Trophoblast cell (in vitro differentiated cells and primary cell): ENCODE measurements at regions not wholly inside any gene's neighbourhood (a gene's known extent, or its start where the extent isn't known, plus 50 kb on each side); places are given as distances from the start of the nearest gene placed in this dataset.

Source experiments
- DNase-seq, 2 donors: peaks; one replicate each; pipeline ENCODE4 v3.0.0-alpha.2; 2016
- H2AFZ ChIP-seq: 2 replicates; pipeline ENCODE4 v1.6.1; 2013; ENCODE audit warnings: low read length, moderate library complexity, mild to moderate bottlenecking; ENCODE audit not compliant: insufficient read depth, poor library complexity
- H2AK5ac ChIP-seq: 2 replicates; pipeline ENCODE4 v1.6.1; 2013; ENCODE audit warnings: mild to moderate bottlenecking, low read length
- H2BK120ac ChIP-seq: 2 replicates; pipeline ENCODE4 v1.6.1; 2013; ENCODE audit warnings: low read length, mild to moderate bottlenecking, moderate library complexity; ENCODE audit not compliant: insufficient read depth, poor library complexity
- H2BK12ac ChIP-seq: 2 replicates; pipeline ENCODE4 v1.6.1; 2013; ENCODE audit warnings: mild to moderate bottlenecking, low read length, moderate library complexity
- H2BK5ac ChIP-seq: 2 replicates; pipeline ENCODE4 v1.6.1; 2013; ENCODE audit warnings: low read length, low read depth, moderate library complexity, mild to moderate bottlenecking; ENCODE audit not compliant: poor library complexity
- H3K14ac ChIP-seq: 2 replicates; pipeline ENCODE4 v1.6.1; 2013; ENCODE audit warnings: mild to moderate bottlenecking, low read length
- H3K18ac ChIP-seq: 2 replicates; pipeline ENCODE4 v1.6.1; 2013; ENCODE audit warnings: mild to moderate bottlenecking, low read length
- H3K23ac ChIP-seq: 2 replicates; pipeline ENCODE4 v1.6.1; 2013; ENCODE audit warnings: low read length
- H3K27ac ChIP-seq: 2 replicates; pipeline ENCODE4 v1.5.1; 2013; ENCODE audit warnings: low read depth, mild to moderate bottlenecking, inconsistent platforms, low read length, moderate library complexity
- H3K27me3 ChIP-seq: 2 replicates; pipeline ENCODE4 v1.6.1; 2013; ENCODE audit warnings: inconsistent platforms, mild to moderate bottlenecking, low read length, moderate library complexity; ENCODE audit not compliant: insufficient read depth
- H3K36me3 ChIP-seq, 2 experiments: 1 replicate in 1 of 2; 2 replicates in 1 of 2; pipeline ENCODE4 v1.6.1; 2013; ENCODE audit warnings: low read length in 2 of 2, mild to moderate bottlenecking in 2 of 2, moderate library complexity in 1 of 2; ENCODE audit not compliant: insufficient read depth in 2 of 2, control insufficient read depth in 1 of 2
- H3K4ac ChIP-seq: 2 replicates; pipeline ENCODE4 v1.6.1; 2013; ENCODE audit warnings: low read depth, mild to moderate bottlenecking, low read length, moderate library complexity
- H3K4me1 ChIP-seq, 2 experiments: 1 replicate in 1 of 2; 2 replicates in 1 of 2; pipeline ENCODE4 v1.6.1; 2013; ENCODE audit warnings: low read length in 2 of 2, mild to moderate bottlenecking in 2 of 2, moderate library complexity in 1 of 2; ENCODE audit not compliant: insufficient read depth in 2 of 2, control insufficient read depth in 1 of 2
- H3K4me2 ChIP-seq: 2 replicates; pipeline ENCODE4 v1.6.1; 2013; ENCODE audit warnings: inconsistent platforms, mild to moderate bottlenecking, low read length, moderate library complexity
- H3K4me3 ChIP-seq: 2 replicates; pipeline ENCODE4 v1.5.1; 2013; ENCODE audit warnings: mild to moderate bottlenecking, low read depth, low read length, inconsistent platforms
- H3K79me1 ChIP-seq: one replicate; pipeline ENCODE4 v1.6.1; 2013; ENCODE audit warnings: low read length
- H3K79me2 ChIP-seq: 2 replicates; pipeline ENCODE4 v1.6.1; 2013; ENCODE audit warnings: low read length, mild to moderate bottlenecking; ENCODE audit not compliant: control insufficient read depth, insufficient read depth, poor library complexity
- H3K9ac ChIP-seq: 2 replicates; pipeline ENCODE4 v1.6.1; 2013; ENCODE audit warnings: mild to moderate bottlenecking, low read length
- H3K9me3 ChIP-seq: 2 replicates; pipeline ENCODE4 v1.6.1; 2013; ENCODE audit warnings: low read depth, mild to moderate bottlenecking, control low read depth, inconsistent platforms, low read length; ENCODE audit not compliant: insufficient read depth
- H4K12ac ChIP-seq: 2 replicates; pipeline ENCODE4 v1.6.1; 2013; ENCODE audit warnings: low read depth, mild to moderate bottlenecking, low read length, moderate library complexity
- H4K8ac ChIP-seq: 2 replicates; pipeline ENCODE4 v1.6.1; 2013; ENCODE audit warnings: low read depth, mild to moderate bottlenecking, low read length, moderate library complexity
- H4K91ac ChIP-seq: one replicate; pipeline ENCODE4 v1.6.1; 2013; ENCODE audit warnings: low read depth, mild to moderate bottlenecking, low read length, moderate library complexity
- WGBS: extraction: QIAGEN DNeasy Blood & Tissue Kit; methylation state at CpG from one replicate; pipeline ENCODE4 v1.1.7; 2013; ENCODE audit warnings: missing lambda C conversion rate; ENCODE audit not compliant: insufficient read length, insufficient coverage; ENCODE audit errors: extremely low coverage; 5-methylcytosine and 5-hydroxymethylcytosine counted together

DNA sequence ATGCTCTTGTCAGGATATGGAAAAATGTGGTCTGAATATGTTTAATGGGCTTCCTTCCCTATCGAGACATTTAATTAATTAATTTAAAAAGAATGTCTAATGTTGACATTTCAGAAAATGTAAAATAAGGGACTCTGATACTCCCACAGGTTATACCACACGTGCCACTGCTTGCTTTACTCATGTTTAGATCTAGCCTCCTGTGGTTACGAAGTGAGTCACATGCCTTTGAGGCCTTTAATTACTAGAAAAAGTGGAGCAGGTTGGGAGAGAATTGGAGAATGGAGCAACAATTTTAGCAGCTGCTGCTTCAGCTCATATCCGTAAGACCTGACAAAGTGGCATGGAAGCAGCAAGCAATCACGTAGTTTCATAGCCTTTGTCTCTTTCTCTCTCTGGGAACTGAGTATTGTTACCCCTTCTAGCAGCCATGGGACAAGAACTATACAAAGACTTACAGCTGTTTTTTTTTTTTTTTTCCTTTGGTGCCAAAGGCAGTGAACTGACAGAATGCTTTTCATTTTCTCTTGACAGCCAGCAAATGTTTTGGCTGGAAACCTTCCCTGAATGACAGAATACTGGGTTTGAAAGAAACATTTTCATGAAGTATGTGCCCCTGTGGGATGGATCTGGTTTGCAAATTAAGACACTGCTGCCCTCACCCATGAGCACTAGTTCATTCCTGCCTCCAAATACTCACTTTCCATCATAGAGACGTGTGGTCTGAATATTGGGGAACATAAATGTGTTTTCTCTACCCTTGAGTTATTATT is 355.1 kb upstream of the PABPC5 start:
- Histone ChIP-seq H3K27ac (no peak overlapping the region), H3K23ac (no peak overlapping the region), H3K4me2 (no peak overlapping the region), H2BK120ac (no peak overlapping the region), H3K36me3 (no peaks in the 10 kb centered on the region), H4K12ac (no peak overlapping the region), H3K79me1 (no peaks in the 10 kb centered on the region), H3K27me3 (no peaks in the 10 kb centered on the region), H3K79me2 (no peaks in the 10 kb centered on the region), H2AFZ (no peak overlapping the region), H3K14ac (no peak overlapping the region), H2BK12ac (no peak overlapping the region), H3K4me3 (no peak overlapping the region), H3K4ac (no peak overlapping the region), H3K9ac (no peak overlapping the region), H3K9me3 (peaks cover 11% of the 10 kb centered on the region), H4K91ac (no peak overlapping the region), H4K8ac (no peak overlapping the region), H2BK5ac (no peak overlapping the region), H2AK5ac (no peak overlapping the region), H3K4me1 (no peaks in the 10 kb centered on the region), H3K18ac (no peak overlapping the region)
- no CpG with 5 or more reads among the region's 6 CpGs for WGBS
- DNase-seq, result peak; percentile 1 to 27

DNA sequence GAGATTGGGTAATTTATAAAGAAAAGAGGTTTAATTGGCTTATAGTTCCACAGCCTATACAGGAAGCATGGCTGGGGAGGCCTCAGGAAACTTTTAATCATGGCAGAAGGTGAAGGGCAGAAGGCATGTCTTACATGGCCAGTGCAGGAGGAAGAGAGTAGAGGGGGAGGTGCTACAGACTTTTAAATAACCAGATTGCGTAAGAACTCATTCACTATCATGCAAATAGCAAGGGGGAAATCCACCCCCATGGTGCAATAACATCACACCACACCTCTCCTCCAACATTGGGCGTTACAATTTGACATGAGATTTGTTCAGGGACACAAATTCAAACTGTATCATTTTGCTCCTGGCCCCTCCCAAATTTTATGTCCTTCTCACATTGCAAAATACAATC is 353.8 kb upstream of the PABPC5 start:
- Histone ChIP-seq H3K27ac (no peak overlapping the region), H4K8ac (no peak overlapping the region), H2BK5ac (no peak overlapping the region), H3K4me2 (no peak overlapping the region), H3K23ac (no peak overlapping the region), H3K4me3 (no peak overlapping the region), H3K79me2 (no peaks in the 10 kb centered on the region), H3K14ac (no peak overlapping the region), H3K27me3 (no peaks in the 10 kb centered on the region), H2BK120ac (no peak overlapping the region), H4K12ac (no peak overlapping the region), H4K91ac (no peak overlapping the region), H2AFZ (no peak overlapping the region), H3K4me1 (no peaks in the 10 kb centered on the region), H3K9ac (no peak overlapping the region), H3K4ac (no peak overlapping the region), H2BK12ac (no peak overlapping the region), H3K9me3 (peaks cover 11% of the 10 kb centered on the region), H2AK5ac (no peak overlapping the region), H3K18ac (no peak overlapping the region), H3K36me3 (no peaks in the 10 kb centered on the region), H3K79me1 (no peaks in the 10 kb centered on the region)
- WGBS, result no CpG with 5 or more reads among the region's 2 CpGs
- DNase-seq, result no peak

DNA sequence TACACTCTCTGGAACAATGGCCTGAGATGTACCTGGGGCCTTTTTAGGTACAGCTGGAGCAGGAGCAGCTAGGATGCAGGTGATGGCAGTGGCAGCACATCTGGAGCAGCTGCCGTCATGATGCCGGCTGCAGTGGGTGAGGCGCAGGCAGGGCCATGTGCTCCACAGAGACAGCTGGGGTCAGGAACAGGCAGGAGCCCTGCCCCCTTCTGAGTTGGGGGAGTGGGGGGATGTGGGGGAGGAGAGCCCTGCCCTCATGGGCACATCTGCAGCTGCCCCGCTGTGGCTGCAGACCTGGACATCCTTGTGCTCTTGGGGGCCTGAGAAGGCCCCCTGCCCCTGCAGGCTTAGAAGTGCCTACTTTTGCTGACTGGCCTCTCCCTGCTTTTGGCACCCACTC is 352.8 kb upstream of the PABPC5 start:
- Histone ChIP-seq H3K27ac (no peak overlapping the region), H3K18ac (no peak overlapping the region), H3K9ac (no peak overlapping the region), H2AFZ (no peak overlapping the region), H3K36me3 (no peaks in the 10 kb centered on the region), H3K14ac (no peak overlapping the region), H3K23ac (no peak overlapping the region), H3K4ac (no peak overlapping the region), H3K4me3 (no peak overlapping the region), H3K4me2 (no peak overlapping the region), H4K8ac (no peak overlapping the region), H2BK12ac (no peak overlapping the region), H3K4me1 (no peaks in the 10 kb centered on the region), H2BK120ac (no peak overlapping the region), H3K79me1 (no peaks in the 10 kb centered on the region), H4K12ac (no peak overlapping the region), H4K91ac (no peak overlapping the region), H3K9me3 (peaks cover 11% of the 10 kb centered on the region), H2AK5ac (no peak overlapping the region), H2BK5ac (no peak overlapping the region), H3K27me3 (no peaks in the 10 kb centered on the region), H3K79me2 (no peaks in the 10 kb centered on the region)
- no CpG with 5 or more reads among the region's 4 CpGs for WGBS
- no peak for DNase-seq

DNA sequence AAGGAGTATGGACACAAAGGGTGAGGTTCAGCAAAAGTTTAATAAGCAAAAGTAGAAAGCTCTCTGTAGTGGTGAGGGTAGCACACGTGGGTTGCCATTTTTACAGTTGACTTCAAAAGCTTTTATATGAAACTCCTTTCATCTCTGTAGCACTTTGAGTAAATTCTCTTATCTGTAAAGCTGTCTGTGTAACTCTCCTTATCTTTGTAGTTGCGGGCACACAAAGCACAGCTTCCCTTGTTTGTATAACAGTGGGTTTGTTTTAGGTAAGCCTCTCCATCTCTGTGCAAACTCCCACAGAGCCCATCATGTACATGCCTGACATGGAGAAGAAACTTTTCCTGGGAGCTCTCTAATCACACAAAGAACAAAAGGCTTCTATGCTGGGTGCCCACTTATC is 325.9 kb upstream of the PABPC5 start:
- no peak overlapping the region for H3K18ac ChIP-seq
- DNase-seq, result no peak
- H3K4me3 ChIP-seq, result no peak overlapping the region
- WGBS, result no CpG with 5 or more reads among the region's 2 CpGs
- no peak overlapping the region for H3K4me2 ChIP-seq
- H4K91ac ChIP-seq, result no peak overlapping the region
- no peaks in the 10 kb centered on the region for H3K79me2 ChIP-seq
- H3K14ac ChIP-seq, result no peak overlapping the region
- H3K23ac ChIP-seq, result no peak overlapping the region
- no peaks in the 10 kb centered on the region for H3K36me3 ChIP-seq
- H3K9me3 ChIP-seq, result no peaks in the 10 kb centered on the region
- no peak overlapping the region for H3K27ac ChIP-seq
- H3K4me1 ChIP-seq, result no peaks in the 10 kb centered on the region
- no peak overlapping the region for H4K8ac ChIP-seq
- no peak overlapping the region for H4K12ac ChIP-seq
- H3K79me1 ChIP-seq, result no peaks in the 10 kb centered on the region
- H2AK5ac ChIP-seq, result no peak overlapping the region
- no peak overlapping the region for H2AFZ ChIP-seq
- H3K4ac ChIP-seq, result no peak overlapping the region
- H3K9ac ChIP-seq, result no peak overlapping the region
- no peaks in the 10 kb centered on the region for H3K27me3 ChIP-seq
- no peak overlapping the region for H2BK120ac ChIP-seq
- no peak overlapping the region for H2BK5ac ChIP-seq
- H2BK12ac ChIP-seq, result no peak overlapping the region
